LNCaP clone FGC (cell line): ENCODE measurements at regions not wholly inside any gene's neighbourhood (a gene's known extent, or its start where the extent isn't known, plus 50 kb on each side); places are given as distances from the start of the nearest gene placed in this dataset.

ENCODE experiments used
- DNase-seq: peaks from one replicate; pipeline ENCODE4 v3.0.0-alpha.2; 2011; ENCODE audit warnings: low read depth
- H3K4me3 ChIP-seq: 2 replicates; pipeline ENCODE4 v1.5.1; 2011; ENCODE audit warnings: mild to moderate bottlenecking, low read depth, low read length, control low read depth
- CTCF ChIP-seq: IDR thresholded peaks from 2 replicates; pipeline ENCODE4 v1.5.1; 2012; ENCODE audit warnings: mild to moderate bottlenecking; ENCODE audit not compliant: control insufficient read depth, insufficient read depth; ENCODE audit errors: extremely low read depth

- TF ChIP-seq CTCF, result no peak
- H3K4me3 ChIP-seq, result no peak overlapping the region
- DNase-seq, result no peak
These were observed 794.3 kb downstream of the SH3BGRL start for GRCh38 chrX:81996166-81996565.

GRCh38 chrX:82029571-82030218 is 827.8 kb downstream of the SH3BGRL start:
- no peak for TF ChIP-seq CTCF
- no peak for DNase-seq
- no peak overlapping the region for H3K4me3 ChIP-seq

GRCh38 chrX:82031250-82031649 is 829.3 kb downstream of the SH3BGRL start:
- TF ChIP-seq CTCF, result no peak
- no peak overlapping the region for H3K4me3 ChIP-seq
- no peak for DNase-seq

GRCh38 chrX:82038793-82039192 is 836.9 kb downstream of the SH3BGRL start:
- TF ChIP-seq CTCF, result no peak

GRCh38 chrX:82041034-82041433 is 839.1 kb downstream of the SH3BGRL start:
- H3K4me3 ChIP-seq, result no peak overlapping the region
- no peak for DNase-seq
- TF ChIP-seq CTCF, result no peak

More at GRCh38 chrX:82038793-82039192, 836.9 kb downstream of the SH3BGRL start:
- H3K4me3 ChIP-seq, result no peak overlapping the region
- no peak for DNase-seq

GRCh38 chrX:82058728-82059127 is 856.8 kb downstream of the SH3BGRL start:
- no peak for TF ChIP-seq CTCF
- H3K4me3 ChIP-seq, result no peak overlapping the region
- no peak for DNase-seq

- H3K4me3 ChIP-seq, result no peak overlapping the region
- no peak for TF ChIP-seq CTCF
- no peak for DNase-seq
These were observed 869.0 kb downstream of the SH3BGRL start for GRCh38 chrX:82070948-82071347.
